HG03025 (cell line): ENCODE measurements at regions not wholly inside any gene's neighbourhood (a gene's known extent, or its start where the extent isn't known, plus 50 kb on each side); places are given as distances from the start of the nearest gene placed in this dataset.

Experiments used
- ATAC-seq: cut with Tn5 transposase; IDR thresholded peaks from one replicate; pipeline ENCODE4 v1.9.1; 2021; ENCODE audit warnings: mild to moderate bottlenecking, moderate library complexity; ENCODE audit not compliant: unreplicated experiment, low FRiP score

GRCh38 chr2:204452464-204453023, 92.7 kb upstream of the PARD3B start:
- no peak for ATAC-seq

- ATAC-seq, result no peak
Measured at GRCh38 chr2:204453730-204454167, 91.5 kb upstream of the PARD3B start.

GRCh38 chr2:204454672-204455380, 90.4 kb upstream of the PARD3B start:
- ATAC-seq, result no peak

- ATAC-seq, result no peak
Measured at GRCh38 chr2:204468746-204469429, 76.4 kb upstream of the PARD3B start.

- no peak for ATAC-seq
Measured at GRCh38 chr2:204470178-204470620, 75.1 kb upstream of the PARD3B start.

GRCh38 chr2:204470621-204471196, 74.6 kb upstream of the PARD3B start:
- ATAC-seq, result no peak

GRCh38 chr2:204472375-204472774, 72.9 kb upstream of the PARD3B start:
- no peak for ATAC-seq

- ATAC-seq, result no peak
Measured at GRCh38 chr2:204473224-204473623, 72.1 kb upstream of the PARD3B start.

GRCh38 chr2:204475399-204475798, 69.9 kb upstream of the PARD3B start:
- no peak for ATAC-seq

- no peak for ATAC-seq
Measured at GRCh38 chr2:204477358-204477950, 67.8 kb upstream of the PARD3B start.

- no peak for ATAC-seq
Measured at GRCh38 chr2:204479557-204479956, 65.7 kb upstream of the PARD3B start.

GRCh38 chr2:204480676-204481075, 64.6 kb upstream of the PARD3B start:
- ATAC-seq, result no peak

- ATAC-seq, result no peak
Measured at GRCh38 chr2:204483608-204484081, 61.6 kb upstream of the PARD3B start.

GRCh38 chr2:204486321-204486720, 59.0 kb upstream of the PARD3B start:
- no peak for ATAC-seq

- ATAC-seq, result no peak
Measured at GRCh38 chr2:204486805-204487204, 58.5 kb upstream of the PARD3B start.

- ATAC-seq, result no peak
Measured at GRCh38 chr2:204487447-204488229, 57.6 kb upstream of the PARD3B start.

GRCh38 chr2:204491528-204491927, 53.7 kb upstream of the PARD3B start:
- no peak for ATAC-seq

GRCh38 chr2:204492417-204492816, 52.9 kb upstream of the PARD3B start:
- ATAC-seq, result no peak

- no peak for ATAC-seq
Measured at GRCh38 chr2:204494681-204495080, 50.6 kb upstream of the PARD3B start.

- no peak for ATAC-seq
Measured at GRCh38 chr2:204495381-204495780, 49.9 kb upstream of the PARD3B start.
